Neural progenitor cell (in vitro differentiated cells): ENCODE measurements at regions not wholly inside any gene's neighbourhood (a gene's known extent, or its start where the extent isn't known, plus 50 kb on each side); places are given as distances from the start of the nearest gene placed in this dataset.

ENCODE experiments used
- DNase-seq: peaks from one replicate; pipeline ENCODE4 v3.0.0-alpha.2; 2016; ENCODE audit warnings: low spot score
- H2AFZ ChIP-seq: fragments of 200-600 bp; sonication (generic); replicated peaks from 2 replicates; pipeline ENCODE4 v1.6.1; 2016; ENCODE audit warnings: antibody characterized with exemption
- H3F3A ChIP-seq: fragments of 200-600 bp; sonication (generic); 2 replicates; pipeline ENCODE4 v1.6.1; 2016; ENCODE audit warnings: antibody characterized with exemption, low read depth
- H3K27ac ChIP-seq: fragments of 200-600 bp; sonication (generic); 2 replicates; pipeline ENCODE4 v1.5.1; 2016; ENCODE audit warnings: mild to moderate bottlenecking
- H3K27me3 ChIP-seq: fragments of 200-600 bp; sonication (generic); 2 replicates; pipeline ENCODE4 v1.6.1; 2016; ENCODE audit warnings: mild to moderate bottlenecking, moderate library complexity
- H3K36me3 ChIP-seq: fragments of 200-600 bp; sonication (generic); 2 replicates; pipeline ENCODE4 v1.5.1; 2016
- H3K4me1 ChIP-seq: fragments of 200-600 bp; sonication (generic); 2 replicates; pipeline ENCODE4 v1.6.1; 2016; ENCODE audit warnings: mixed run types
- H3K4me2 ChIP-seq: fragments of 200-600 bp; sonication (generic); 2 replicates; pipeline ENCODE4 v1.6.1; 2016
- H3K4me3 ChIP-seq: fragments of 200-600 bp; sonication (generic); 2 replicates; pipeline ENCODE4 v1.5.1; 2016
- H3K79me2 ChIP-seq: fragments of 200-600 bp; sonication (generic); 2 replicates; pipeline ENCODE4 v1.6.1; 2016; ENCODE audit warnings: low read depth
- H3K9ac ChIP-seq: fragments of 200-600 bp; sonication (generic); 2 replicates; pipeline ENCODE4 v1.6.1; 2016
- H3K9me3 ChIP-seq: fragments of 200-600 bp; sonication (generic); 2 replicates; pipeline ENCODE4 v1.5.1; 2016; ENCODE audit warnings: low read depth
- H4K20me1 ChIP-seq: fragments of 200-600 bp; sonication (generic); 2 replicates; pipeline ENCODE4 v1.6.1; 2016; ENCODE audit warnings: low read depth
- H3K27ac Mint-ChIP-seq: 3 replicates; pipeline ENCODE4 v1.8.0; 2021; ENCODE audit warnings: mixed read lengths
- H3K27me3 Mint-ChIP-seq: 2 replicates; pipeline ENCODE4 v1.8.0; 2022; ENCODE audit warnings: low read depth, mild to moderate bottlenecking, inconsistent platforms, moderate library complexity, mixed read lengths; ENCODE audit not compliant: insufficient read depth
- H3K36me3 Mint-ChIP-seq: 3 replicates; pipeline ENCODE4 v1.8.0; 2021; ENCODE audit warnings: mixed read lengths
- H3K4me1 Mint-ChIP-seq: 3 replicates; pipeline ENCODE4 v1.8.0; 2021; ENCODE audit warnings: mixed read lengths
- H3K4me3 Mint-ChIP-seq: 3 replicates; pipeline ENCODE4 v1.8.0; 2021; ENCODE audit warnings: mild to moderate bottlenecking, moderate library complexity, mixed read lengths
- H3K9me3 Mint-ChIP-seq: 3 replicates; pipeline ENCODE4 v1.8.0; 2020; ENCODE audit warnings: mixed read lengths
- CTCF ChIP-seq: fragments of 200-600 bp; sonication (generic); IDR thresholded peaks from 2 replicates; pipeline ENCODE4 v1.5.1; 2017; ENCODE audit warnings: antibody characterized with exemption, mild to moderate bottlenecking
- EZH2 ChIP-seq: fragments of 200-600 bp; sonication (generic); IDR thresholded peaks from 2 replicates; pipeline ENCODE4 v1.6.1; 2017; ENCODE audit warnings: antibody characterized with exemption, mild to moderate bottlenecking, moderate library complexity
- EZH2phosphoT487 ChIP-seq: fragments of 200-600 bp; sonication (generic); IDR thresholded peaks from 2 replicates; pipeline ENCODE4 v1.6.1; 2017; ENCODE audit warnings: antibody characterized with exemption

GRCh38 chr18:48473816-48474215 lies 64.6 kb upstream of the ZBTB7C start:
- H3K9me3 Mint-ChIP-seq: peaks cover 11% of the 10 kb centered on the region
- H3K9me3 ChIP-seq: no peaks in the 10 kb centered on the region
- no peaks in the 10 kb centered on the region for H3K36me3 Mint-ChIP-seq
- TF ChIP-seq EZH2: no peak
- no peak for TF ChIP-seq CTCF
- TF ChIP-seq EZH2phosphoT487: no peak
- no peak overlapping the region for H3K27ac ChIP-seq
- H3K9ac ChIP-seq: no peak overlapping the region
- H3K27ac Mint-ChIP-seq: no peak overlapping the region
- H4K20me1 ChIP-seq: no peaks in the 10 kb centered on the region
- H3K4me1 ChIP-seq: no peaks in the 10 kb centered on the region
- H3F3A ChIP-seq: no peaks in the 10 kb centered on the region
- H2AFZ ChIP-seq: no peak overlapping the region
- no peak overlapping the region for H3K4me3 Mint-ChIP-seq
- H3K27me3 Mint-ChIP-seq: peaks cover 5% of the 10 kb centered on the region
- no peaks in the 10 kb centered on the region for H3K36me3 ChIP-seq
- no peak overlapping the region for H3K4me2 ChIP-seq
- no peaks in the 10 kb centered on the region for H3K79me2 ChIP-seq
- no peak overlapping the region for H3K4me3 ChIP-seq
- no peaks in the 10 kb centered on the region for H3K4me1 Mint-ChIP-seq
- H3K27me3 ChIP-seq: no peaks in the 10 kb centered on the region
- no peak for DNase-seq

- H3K36me3 Mint-ChIP-seq: no peaks in the 10 kb centered on the region
- peaks cover 6% of the 10 kb centered on the region for H3K9me3 Mint-ChIP-seq
- TF ChIP-seq EZH2phosphoT487 (no peak), EZH2 (no peak), CTCF (no peak)
- no peak for DNase-seq
- Histone ChIP-seq H3K9ac (no peak overlapping the region), H3K4me2 (no peak overlapping the region), H3K36me3 (no peaks in the 10 kb centered on the region), H3K9me3 (no peaks in the 10 kb centered on the region), H3K4me3 (no peak overlapping the region), H3K27me3 (no peaks in the 10 kb centered on the region), H3K4me1 (no peaks in the 10 kb centered on the region), H4K20me1 (no peaks in the 10 kb centered on the region), H3K79me2 (no peaks in the 10 kb centered on the region), H3F3A (no peaks in the 10 kb centered on the region), H2AFZ (no peak overlapping the region), H3K27ac (no peak overlapping the region)
- H3K27me3 Mint-ChIP-seq: peaks cover 5% of the 10 kb centered on the region
- no peaks in the 10 kb centered on the region for H3K4me1 Mint-ChIP-seq
- no peak overlapping the region for H3K27ac Mint-ChIP-seq
- H3K4me3 Mint-ChIP-seq: no peak overlapping the region
These were observed 63.4 kb upstream of the ZBTB7C start for GRCh38 chr18:48472610-48473009.

GRCh38 chr18:48470484-48471180 lies 61.4 kb upstream of the ZBTB7C start:
- Mint-ChIP-seq H3K27ac (no peak overlapping the region), H3K4me1 (no peaks in the 10 kb centered on the region), H3K36me3 (no peaks in the 10 kb centered on the region), H3K27me3 (peaks cover 5% of the 10 kb centered on the region), H3K9me3 (peaks cover 5% of the 10 kb centered on the region), H3K4me3 (no peak overlapping the region)
- Histone ChIP-seq H3K79me2 (no peaks in the 10 kb centered on the region), H3K9me3 (no peaks in the 10 kb centered on the region), H3K36me3 (no peaks in the 10 kb centered on the region), H3K27ac (no peak overlapping the region), H4K20me1 (no peaks in the 10 kb centered on the region), H3K4me2 (no peak overlapping the region), H3K4me3 (no peak overlapping the region), H2AFZ (no peak overlapping the region), H3K4me1 (no peaks in the 10 kb centered on the region), H3K9ac (no peak overlapping the region), H3F3A (no peaks in the 10 kb centered on the region), H3K27me3 (no peaks in the 10 kb centered on the region)
- TF ChIP-seq CTCF (no peak), EZH2phosphoT487 (no peak), EZH2 (no peak)
- DNase-seq: no peak
